H9 (cell line): ENCODE measurements at regions not wholly inside any gene's neighbourhood (a gene's known extent, or its start where the extent isn't known, plus 50 kb on each side); places are given as distances from the start of the nearest gene placed in this dataset.

Experiments
- DNase-seq: peaks from one replicate; pipeline ENCODE4 v3.0.0-alpha.2; 2017
- H2AFZ ChIP-seq: one replicate; pipeline ENCODE4 v1.6.1; 2013; ENCODE audit warnings: mild to moderate bottlenecking, low read length, control low read depth, moderate library complexity
- H2AK5ac ChIP-seq: 2 replicates; pipeline ENCODE4 v1.6.1; 2013; ENCODE audit warnings: low read length, control low read depth, mixed read lengths; ENCODE audit not compliant: insufficient read length
- H2BK120ac ChIP-seq: one replicate; pipeline ENCODE4 v1.6.1; 2013; ENCODE audit warnings: low read depth, mild to moderate bottlenecking, low read length, control low read depth, inconsistent platforms; ENCODE audit not compliant: poor library complexity, severe bottlenecking
- H2BK12ac ChIP-seq: 2 replicates; pipeline ENCODE4 v1.6.1; 2013; ENCODE audit warnings: low read length, control low read depth, mixed read lengths, low read depth; ENCODE audit not compliant: insufficient read length
- H2BK15ac ChIP-seq: 2 replicates; pipeline ENCODE4 v1.6.1; 2013; ENCODE audit warnings: low read depth, low read length, control low read depth
- H2BK20ac ChIP-seq: one replicate; pipeline ENCODE4 v1.6.1; 2013; ENCODE audit warnings: low read depth, mild to moderate bottlenecking, low read length, control low read depth, inconsistent platforms; ENCODE audit not compliant: poor library complexity, severe bottlenecking
- H2BK5ac ChIP-seq: 2 replicates; pipeline ENCODE4 v1.6.1; 2013; ENCODE audit warnings: low read length, control low read depth, mixed read lengths; ENCODE audit not compliant: insufficient read length
- H3K14ac ChIP-seq: 2 replicates; pipeline ENCODE4 v1.6.1; 2013; ENCODE audit warnings: low read length, control low read depth; ENCODE audit not compliant: insufficient read depth
- H3K18ac ChIP-seq: 2 replicates; pipeline ENCODE4 v1.6.1; 2013; ENCODE audit warnings: low read depth, mild to moderate bottlenecking, mixed read lengths, low read length, control low read depth; ENCODE audit not compliant: insufficient read length
- H3K23ac ChIP-seq: 2 replicates; pipeline ENCODE4 v1.6.1; 2013; ENCODE audit warnings: low read length, control low read depth, mixed read lengths, low read depth; ENCODE audit not compliant: insufficient read length
- H3K23me2 ChIP-seq: 2 replicates; pipeline ENCODE4 v1.6.1; 2013; ENCODE audit warnings: low read depth, mild to moderate bottlenecking, mixed read lengths, low read length, control low read depth; ENCODE audit not compliant: insufficient read length, poor library complexity, severe bottlenecking
- H3K27ac ChIP-seq: 2 replicates; pipeline ENCODE4 v1.5.1; 2013; ENCODE audit warnings: low read length, control low read depth, mixed read lengths, low read depth; ENCODE audit not compliant: insufficient read length
- H3K27me3 ChIP-seq: 2 replicates; pipeline ENCODE4 v1.6.1; 2013; ENCODE audit warnings: low read length, control low read depth, inconsistent platforms; ENCODE audit not compliant: insufficient read depth
- H3K4ac ChIP-seq: 2 replicates; pipeline ENCODE4 v1.6.1; 2013; ENCODE audit warnings: low read depth, mild to moderate bottlenecking, control low read depth, inconsistent platforms, low read length, moderate library complexity
- H3K4me1 ChIP-seq: 2 replicates; pipeline ENCODE4 v1.6.1; 2013; ENCODE audit warnings: low read length, control low read depth, inconsistent platforms; ENCODE audit not compliant: insufficient read depth
- H3K4me2 ChIP-seq: 2 replicates; pipeline ENCODE4 v1.6.1; 2013; ENCODE audit warnings: low read length, control low read depth, mixed read lengths; ENCODE audit not compliant: insufficient read length, insufficient read depth
- H3K56ac ChIP-seq: 2 replicates; pipeline ENCODE4 v1.6.1; 2013; ENCODE audit warnings: low read depth, mild to moderate bottlenecking, mixed read lengths, low read length, control low read depth; ENCODE audit not compliant: insufficient read length
- H3K79me1 ChIP-seq: 2 replicates; pipeline ENCODE4 v1.6.1; 2013; ENCODE audit warnings: low read depth, mild to moderate bottlenecking, moderate library complexity, low read length, control low read depth, inconsistent platforms; ENCODE audit not compliant: insufficient read depth, poor library complexity, severe bottlenecking
- H3K79me2 ChIP-seq: 2 replicates; pipeline ENCODE4 v1.6.1; 2013; ENCODE audit warnings: low read length, control low read depth, inconsistent platforms; ENCODE audit not compliant: insufficient read depth
- H3K9ac ChIP-seq: 2 replicates; pipeline ENCODE4 v1.6.1; 2013; ENCODE audit warnings: low read length, control low read depth, mixed read lengths; ENCODE audit not compliant: insufficient read length; ENCODE audit errors: extremely low read depth
- H3K9me3 ChIP-seq: one replicate; pipeline ENCODE4 v1.6.1; 2013; ENCODE audit warnings: low read depth, low read length, inconsistent platforms; ENCODE audit not compliant: control insufficient read depth
- H3T11ph ChIP-seq: one replicate; pipeline ENCODE4 v1.6.1; 2013; ENCODE audit warnings: mild to moderate bottlenecking, low read length, control low read depth, inconsistent platforms
- H4K20me1 ChIP-seq: one replicate; pipeline ENCODE4 v1.6.1; 2013; ENCODE audit not compliant: control insufficient read depth, insufficient read length, insufficient read depth
- H4K5ac ChIP-seq: 2 replicates; pipeline ENCODE4 v1.6.1; 2013; ENCODE audit warnings: low read depth, mild to moderate bottlenecking, mixed read lengths, low read length, control low read depth; ENCODE audit not compliant: insufficient read length
- H4K8ac ChIP-seq: replicated peaks from 2 replicates; pipeline ENCODE4 v1.6.1; 2013; ENCODE audit warnings: low read length, control low read depth, mixed read lengths, low read depth; ENCODE audit not compliant: insufficient read length
- H4K91ac ChIP-seq: 2 replicates; pipeline ENCODE4 v1.6.1; 2013; ENCODE audit warnings: low read depth, mild to moderate bottlenecking, moderate library complexity, mixed read lengths, low read length, control low read depth; ENCODE audit not compliant: insufficient read length
- H3K27ac Mint-ChIP-seq, 3 experiments: 2 replicates in 2 of 3; 3 replicates in 1 of 3; pipeline ENCODE4 v1.8.0; 2020 to 2021; ENCODE audit warnings: mixed read lengths in 3 of 3, mild to moderate bottlenecking in 1 of 3, moderate library complexity in 1 of 3
- H3K27me3 Mint-ChIP-seq: 2 replicates; pipeline ENCODE4 v1.8.0; 2021; ENCODE audit warnings: low read depth, mild to moderate bottlenecking, moderate library complexity, mixed read lengths
- H3K36me3 Mint-ChIP-seq, 3 experiments: 2 replicates in 2 of 3; 3 replicates in 1 of 3; pipeline ENCODE4 v1.8.0; 2020 to 2021; ENCODE audit warnings: low read depth in 3 of 3, mixed read lengths in 3 of 3; ENCODE audit not compliant: insufficient read depth in 1 of 3
- H3K4me1 Mint-ChIP-seq, 2 experiments: 2 replicates each; pipeline ENCODE4 v1.8.0; 2020; ENCODE audit warnings: mixed read lengths in 2 of 2
- H3K4me3 Mint-ChIP-seq, 2 experiments: 2 replicates in 1 of 2; 3 replicates in 1 of 2; pipeline ENCODE4 v1.8.0; 2020 to 2021; ENCODE audit warnings: mild to moderate bottlenecking in 2 of 2, mixed read lengths in 2 of 2, moderate library complexity in 1 of 2
- H3K9me3 Mint-ChIP-seq, 2 experiments: 2 replicates in 1 of 2; 3 replicates in 1 of 2; pipeline ENCODE4 v1.8.0; 2020; ENCODE audit warnings: mild to moderate bottlenecking in 2 of 2, mixed read lengths in 2 of 2, moderate library complexity in 1 of 2
- CTCF ChIP-seq: fragments of 200-600 bp; sonication (generic); conservative IDR thresholded peaks from 3 replicates; pipeline ENCODE4 v1.8.0; 2021; ENCODE audit warnings: antibody characterized with exemption, mild to moderate bottlenecking
- WGBS: extraction: QIAGEN DNeasy Blood & Tissue Kit; methylation state at CpG from one replicate; pipeline ENCODE4 v1.1.7; 2013; ENCODE audit warnings: missing lambda C conversion rate, low lambda C conversion rate, mixed read lengths; ENCODE audit not compliant: insufficient read length; ENCODE audit errors: extremely low coverage; 5-methylcytosine and 5-hydroxymethylcytosine counted together

GRCh38 chr18:41747723-41748242, 207.3 kb upstream of the PIK3C3 start:
- H3K27me3 Mint-ChIP-seq, result no peaks in the 10 kb centered on the region; the same call in 1 of the 2 replicates
- H3K27ac ChIP-seq, result no peak overlapping the region
- no peak for DNase-seq
- H2BK20ac ChIP-seq, result no peak overlapping the region
- H3K36me3 Mint-ChIP-seq, result 0 out of 7 replicates have a peak, but pooled peaks cover 0 to 2% (median 0%) of the 10 kb centered on the region in 3 experiments
- no peak overlapping the region for H3K23ac ChIP-seq
- no peak overlapping the region for H2AK5ac ChIP-seq
- no peaks in the 10 kb centered on the region for H4K20me1 ChIP-seq
- H3K9me3 ChIP-seq, result no peaks in the 10 kb centered on the region
- no peaks in the 10 kb centered on the region for H3K27me3 ChIP-seq
- no peak for TF ChIP-seq CTCF
- no peak overlapping the region for H3K4ac ChIP-seq
- no peak overlapping the region for H2AFZ ChIP-seq
- WGBS, result no CpG with 5 or more reads among the region's 2 CpGs
- no peak overlapping the region for H2BK5ac ChIP-seq
- H3K56ac ChIP-seq, result no peak overlapping the region
- no peaks in the 10 kb centered on the region for H3K79me2 ChIP-seq
- H3K27ac Mint-ChIP-seq, result no peak overlapping the region
- H3K4me3 Mint-ChIP-seq, result no peak overlapping the region
- no peaks in the 10 kb centered on the region for H3K79me1 ChIP-seq
- H3T11ph ChIP-seq, result no peak overlapping the region
- H4K91ac ChIP-seq, result no peak overlapping the region
- H3K9ac ChIP-seq, result no peak overlapping the region
- peaks cover 37 to 43% of the 10 kb centered on the region in 2 experiments for H3K4me1 Mint-ChIP-seq
- no peak overlapping the region for H3K14ac ChIP-seq
- no peak overlapping the region for H4K8ac ChIP-seq
- no peak overlapping the region for H2BK12ac ChIP-seq
- no peak overlapping the region for H2BK15ac ChIP-seq
- peaks cover 5% of the 10 kb centered on the region; the same call in 1 of the 2 replicates for H3K4me1 ChIP-seq
- H3K18ac ChIP-seq, result no peak overlapping the region
- no peak overlapping the region for H4K5ac ChIP-seq
- no peaks in the 10 kb centered on the region; a peak in 1 of 5 replicates for H3K9me3 Mint-ChIP-seq
- H3K23me2 ChIP-seq, result no peaks in the 10 kb centered on the region
- H3K4me2 ChIP-seq, result no peak overlapping the region
- no peak overlapping the region for H2BK120ac ChIP-seq
